HL-60 (cell line): ENCODE measurements at regions not wholly inside any gene's neighbourhood (a gene's known extent, or its start where the extent isn't known, plus 50 kb on each side); places are given as distances from the start of the nearest gene placed in this dataset.

Experiments
- DNase-seq, 2 experiments: peaks; one replicate each; pipeline ENCODE4 v3.0.0-alpha.2; 2010 to 2020; ENCODE audit warnings: low read depth in 1 of 2, low spot score in 1 of 2
- H3K27ac ChIP-seq: fragments of 250-450 bp; sonication (Bioruptor Pico); replicated peaks from 2 replicates; pipeline ENCODE4 v1.5.1; 2020; ENCODE audit warnings: mild to moderate bottlenecking, moderate library complexity
- H3K27me3 ChIP-seq: fragments of 250-450 bp; sonication (Bioruptor Pico); 2 replicates; pipeline ENCODE4 v1.5.1; 2021; ENCODE audit warnings: mild to moderate bottlenecking, moderate library complexity; ENCODE audit not compliant: insufficient read depth, poor library complexity, severe bottlenecking
- H3K4me3 ChIP-seq: replicated peaks from 2 replicates; pipeline ENCODE4 v1.5.1; 2011; ENCODE audit warnings: mild to moderate bottlenecking, control low read depth, low read length; ENCODE audit not compliant: insufficient read depth
- GABPA ChIP-seq: IDR thresholded peaks from 2 replicates; pipeline ENCODE4 v1.6.1; 2012; ENCODE audit warnings: low read depth
- POLR2AphosphoS5 ChIP-seq: IDR thresholded peaks from 2 replicates; pipeline ENCODE4 v1.6.1; 2012; ENCODE audit warnings: low read depth
- REST ChIP-seq: IDR thresholded peaks from 2 replicates; pipeline ENCODE4 v1.6.1; 2012; ENCODE audit warnings: low read depth; ENCODE audit not compliant: insufficient replicate concordance
- SPI1 ChIP-seq: IDR thresholded peaks from 2 replicates; pipeline ENCODE4 v1.6.1; 2012; ENCODE audit warnings: low read depth, mild to moderate bottlenecking, borderline replicate concordance
- TF ChIP-seq, protein P1 (sequence below): IDR thresholded peaks from one replicate; pipeline ENCODE4 v1.5.1; 2011; ENCODE audit warnings: low read length, control low read depth, inconsistent platforms; ENCODE audit not compliant: insufficient read depth

DNA sequence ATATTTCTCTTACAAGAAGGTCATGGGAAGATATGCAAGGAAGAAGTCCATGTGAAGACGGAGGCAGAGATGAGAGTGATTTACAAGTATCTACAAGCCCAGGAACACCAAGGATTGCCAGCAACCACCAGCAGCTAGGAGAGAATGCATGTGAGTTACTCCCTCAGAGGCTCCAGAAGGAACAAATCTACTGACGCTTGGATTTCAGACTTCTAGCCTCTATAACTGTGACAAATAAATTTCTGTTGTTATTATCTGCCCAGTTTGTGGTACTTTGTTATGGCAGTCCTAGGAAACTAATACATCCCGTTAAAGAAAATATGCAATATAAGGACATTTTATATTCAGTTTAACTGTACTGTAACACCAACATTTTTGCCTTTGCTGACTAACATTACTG, 283.9 kb downstream of the BCHE start:
- no peak for TF ChIP-seq SPI1
- Histone ChIP-seq H3K27me3 (no peaks in the 10 kb centered on the region), H3K4me3 (no peak overlapping the region), H3K27ac (no peak overlapping the region)
- DNase-seq = no peak

GRCh38 chr3:165549665-165550064, 287.6 kb downstream of the BCHE start:
- no peak for DNase-seq
- no peak for TF ChIP-seq POLR2AphosphoS5
- TF ChIP-seq, protein P1, sequence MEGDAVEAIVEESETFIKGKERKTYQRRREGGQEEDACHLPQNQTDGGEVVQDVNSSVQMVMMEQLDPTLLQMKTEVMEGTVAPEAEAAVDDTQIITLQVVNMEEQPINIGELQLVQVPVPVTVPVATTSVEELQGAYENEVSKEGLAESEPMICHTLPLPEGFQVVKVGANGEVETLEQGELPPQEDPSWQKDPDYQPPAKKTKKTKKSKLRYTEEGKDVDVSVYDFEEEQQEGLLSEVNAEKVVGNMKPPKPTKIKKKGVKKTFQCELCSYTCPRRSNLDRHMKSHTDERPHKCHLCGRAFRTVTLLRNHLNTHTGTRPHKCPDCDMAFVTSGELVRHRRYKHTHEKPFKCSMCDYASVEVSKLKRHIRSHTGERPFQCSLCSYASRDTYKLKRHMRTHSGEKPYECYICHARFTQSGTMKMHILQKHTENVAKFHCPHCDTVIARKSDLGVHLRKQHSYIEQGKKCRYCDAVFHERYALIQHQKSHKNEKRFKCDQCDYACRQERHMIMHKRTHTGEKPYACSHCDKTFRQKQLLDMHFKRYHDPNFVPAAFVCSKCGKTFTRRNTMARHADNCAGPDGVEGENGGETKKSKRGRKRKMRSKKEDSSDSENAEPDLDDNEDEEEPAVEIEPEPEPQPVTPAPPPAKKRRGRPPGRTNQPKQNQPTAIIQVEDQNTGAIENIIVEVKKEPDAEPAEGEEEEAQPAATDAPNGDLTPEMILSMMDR = no peak
- no peak for TF ChIP-seq REST
- TF ChIP-seq GABPA = no peak
- TF ChIP-seq SPI1 = no peak
- no peak overlapping the region for H3K27ac ChIP-seq
- H3K27me3 ChIP-seq = no peaks in the 10 kb centered on the region
- no peak overlapping the region for H3K4me3 ChIP-seq

- DNase-seq = no peak
- H3K27ac ChIP-seq = no peak overlapping the region
- no peak overlapping the region for H3K4me3 ChIP-seq
- TF ChIP-seq SPI1 (no peak), GABPA (no peak), REST (no peak), POLR2AphosphoS5 (no peak)
- TF ChIP-seq, protein P1 = no peak
- H3K27me3 ChIP-seq = no peaks in the 10 kb centered on the region
Measured at GRCh38 chr3:165549037-165549436, 288.2 kb downstream of the BCHE start.

DNA sequence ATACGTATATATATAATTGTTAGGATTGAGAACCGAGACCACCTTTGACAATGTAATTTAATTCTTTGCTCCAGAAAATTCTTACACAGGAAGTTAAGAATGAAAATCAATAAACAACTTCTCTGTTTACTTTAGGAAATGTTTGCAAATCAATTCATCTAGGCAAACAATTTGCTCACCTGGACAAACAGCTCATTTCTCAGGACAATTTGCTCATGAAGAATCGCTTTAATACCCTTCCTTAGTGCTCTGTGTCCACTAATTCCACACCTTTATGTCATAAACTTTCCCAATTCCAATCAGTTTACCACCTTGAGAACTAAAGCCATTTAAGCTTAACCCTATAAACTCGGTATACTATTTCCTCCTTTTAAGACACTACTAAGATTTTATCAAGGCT, 292.2 kb downstream of the BCHE start:
- TF ChIP-seq POLR2AphosphoS5 (no peak), GABPA (no peak), SPI1 (no peak), REST (no peak)
- TF ChIP-seq, protein P1 = no peak
- H3K27me3 ChIP-seq = no peaks in the 10 kb centered on the region
- DNase-seq = no peak
- H3K27ac ChIP-seq = no peak overlapping the region
- no peak overlapping the region for H3K4me3 ChIP-seq
